Transverse colon (tissue), 4 donors: ENCODE measurements at regions not wholly inside any gene's neighbourhood (a gene's known extent, or its start where the extent isn't known, plus 50 kb on each side); places are given as distances from the start of the nearest gene placed in this dataset.

ENCODE experiments used
- POLR2A ChIP-seq: fragments of 450-650 bp; IDR thresholded peaks from one replicate; pipeline ENCODE4 v1.6.1; 2016; ENCODE audit warnings: antibody characterized with exemption, mild to moderate bottlenecking, moderate library complexity
- POLR2AphosphoS5 ChIP-seq, 3 donors: sonication (generic); formaldehyde crosslinking; IDR thresholded peaks; one replicate each; pipeline ENCODE4 v1.6.1; 2016; ENCODE audit warnings: antibody characterized with exemption in 3 of 3
- TF ChIP-seq, protein P1 (sequence below), 5 experiments: fragments of 200-600 bp in 3 of 5; fragments of 450-650 bp in 2 of 5; sonication (generic) in 3 of 5; IDR thresholded peaks; 1 replicate in 2 of 5; 2 replicates in 3 of 5; pipeline ENCODE4 v1.5.1; 2016 to 2017; ENCODE audit warnings: antibody characterized with exemption in 5 of 5, inconsistent platforms in 3 of 5, mild to moderate bottlenecking in 2 of 5, moderate library complexity in 1 of 5

DNA sequence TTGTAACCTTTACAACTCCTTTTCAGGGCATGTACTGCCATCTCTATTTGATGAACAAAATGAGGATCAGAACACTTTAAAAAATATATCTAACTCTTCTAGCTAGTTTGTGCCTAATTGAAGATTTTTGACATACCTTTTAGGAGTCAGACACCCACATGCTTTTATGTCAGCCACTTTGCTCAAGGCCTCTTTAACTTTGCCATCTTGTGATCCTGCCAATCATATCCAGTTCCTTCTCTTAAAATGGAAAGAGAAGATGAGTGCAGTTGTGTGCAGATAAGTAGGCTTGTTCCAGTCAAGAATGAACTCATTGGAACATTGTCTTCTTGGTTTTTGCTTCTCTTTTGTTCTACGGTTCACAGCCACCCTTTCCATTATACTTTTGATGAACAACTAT, 425.6 kb upstream of the TNC start:
- TF ChIP-seq, protein P1, sequence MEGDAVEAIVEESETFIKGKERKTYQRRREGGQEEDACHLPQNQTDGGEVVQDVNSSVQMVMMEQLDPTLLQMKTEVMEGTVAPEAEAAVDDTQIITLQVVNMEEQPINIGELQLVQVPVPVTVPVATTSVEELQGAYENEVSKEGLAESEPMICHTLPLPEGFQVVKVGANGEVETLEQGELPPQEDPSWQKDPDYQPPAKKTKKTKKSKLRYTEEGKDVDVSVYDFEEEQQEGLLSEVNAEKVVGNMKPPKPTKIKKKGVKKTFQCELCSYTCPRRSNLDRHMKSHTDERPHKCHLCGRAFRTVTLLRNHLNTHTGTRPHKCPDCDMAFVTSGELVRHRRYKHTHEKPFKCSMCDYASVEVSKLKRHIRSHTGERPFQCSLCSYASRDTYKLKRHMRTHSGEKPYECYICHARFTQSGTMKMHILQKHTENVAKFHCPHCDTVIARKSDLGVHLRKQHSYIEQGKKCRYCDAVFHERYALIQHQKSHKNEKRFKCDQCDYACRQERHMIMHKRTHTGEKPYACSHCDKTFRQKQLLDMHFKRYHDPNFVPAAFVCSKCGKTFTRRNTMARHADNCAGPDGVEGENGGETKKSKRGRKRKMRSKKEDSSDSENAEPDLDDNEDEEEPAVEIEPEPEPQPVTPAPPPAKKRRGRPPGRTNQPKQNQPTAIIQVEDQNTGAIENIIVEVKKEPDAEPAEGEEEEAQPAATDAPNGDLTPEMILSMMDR (IDR thresholded peaks at IDR 0.05) = no peak
- TF ChIP-seq POLR2AphosphoS5 (IDR thresholded peaks at IDR 0.05) = no peak
- TF ChIP-seq POLR2A = no peak
